Hepatocyte (in vitro differentiated cells): ENCODE measurements at regions not wholly inside any gene's neighbourhood (a gene's known extent, or its start where the extent isn't known, plus 50 kb on each side); places are given as distances from the start of the nearest gene placed in this dataset.

ENCODE experiments used
- DNase-seq: peaks from one replicate; pipeline ENCODE4 v3.0.0-alpha.2; 2016; ENCODE audit warnings: low spot score
- H2AFZ ChIP-seq: fragments of 200-600 bp; sonication (generic); 2 replicates; pipeline ENCODE4 v1.6.0; 2016; ENCODE audit warnings: antibody characterized with exemption, mild to moderate bottlenecking
- H3K27ac ChIP-seq: fragments of 200-600 bp; sonication (generic); 2 replicates; pipeline ENCODE4 v1.5.1; 2016; ENCODE audit warnings: mild to moderate bottlenecking
- H3K27me3 ChIP-seq: fragments of 200-600 bp; sonication (generic); 2 replicates; pipeline ENCODE4 v1.6.1; 2016
- H3K36me3 ChIP-seq: fragments of 200-600 bp; sonication (generic); replicated peaks from 2 replicates; pipeline ENCODE4 v1.5.1; 2016; ENCODE audit warnings: low read depth; ENCODE audit not compliant: insufficient read depth
- H3K4me1 ChIP-seq: fragments of 200-600 bp; sonication (generic); 2 replicates; pipeline ENCODE4 v1.5.1; 2016; ENCODE audit warnings: mild to moderate bottlenecking, moderate library complexity; ENCODE audit not compliant: insufficient read depth
- H3K4me2 ChIP-seq: fragments of 200-600 bp; sonication (generic); 2 replicates; pipeline ENCODE4 v1.6.0; 2016
- H3K4me3 ChIP-seq: fragments of 200-600 bp; sonication (generic); 2 replicates; pipeline ENCODE4 v1.5.1; 2016; ENCODE audit warnings: mild to moderate bottlenecking
- H3K79me2 ChIP-seq: fragments of 200-600 bp; sonication (generic); 2 replicates; pipeline ENCODE4 v1.6.0; 2017; ENCODE audit warnings: mild to moderate bottlenecking
- H3K9me2 ChIP-seq: fragments of 200-600 bp; sonication (generic); replicated peaks from 2 replicates; pipeline ENCODE4 v1.6.0; 2017; ENCODE audit warnings: mild to moderate bottlenecking; ENCODE audit not compliant: insufficient read depth
- H3K9me3 ChIP-seq: fragments of 200-600 bp; sonication (generic); 2 replicates; pipeline ENCODE4 v1.5.1; 2016; ENCODE audit warnings: low read depth, mild to moderate bottlenecking
- H4K20me1 ChIP-seq: fragments of 200-600 bp; sonication (generic); 2 replicates; pipeline ENCODE4 v1.6.0; 2016; ENCODE audit warnings: mild to moderate bottlenecking; ENCODE audit not compliant: insufficient read depth, poor library complexity, severe bottlenecking
- EZH2 ChIP-seq: fragments of 200-600 bp; sonication (generic); IDR thresholded peaks from 2 replicates; pipeline ENCODE4 v1.6.1; 2016; ENCODE audit warnings: antibody characterized with exemption, mild to moderate bottlenecking, borderline replicate concordance
- EZH2phosphoT487 ChIP-seq: fragments of 200-600 bp; sonication (generic); IDR thresholded peaks from one replicate; pipeline ENCODE4 v1.6.1; 2018; ENCODE audit warnings: antibody characterized with exemption, mild to moderate bottlenecking, low read depth, moderate library complexity; ENCODE audit not compliant: unreplicated experiment, severe bottlenecking
- WGBS: methylation state at CpG from one replicate; pipeline ENCODE4 v1.1.6; 2016; ENCODE audit warnings: low lambda C conversion rate; ENCODE audit errors: missing lambda C conversion rate; 5-methylcytosine and 5-hydroxymethylcytosine counted together
- TF ChIP-seq, protein P1 (sequence below): fragments of 200-600 bp; sonication (generic); IDR thresholded peaks from 2 replicates; pipeline ENCODE4 v1.5.1; 2016; ENCODE audit warnings: antibody characterized with exemption, mild to moderate bottlenecking; ENCODE audit not compliant: poor library complexity

DNA sequence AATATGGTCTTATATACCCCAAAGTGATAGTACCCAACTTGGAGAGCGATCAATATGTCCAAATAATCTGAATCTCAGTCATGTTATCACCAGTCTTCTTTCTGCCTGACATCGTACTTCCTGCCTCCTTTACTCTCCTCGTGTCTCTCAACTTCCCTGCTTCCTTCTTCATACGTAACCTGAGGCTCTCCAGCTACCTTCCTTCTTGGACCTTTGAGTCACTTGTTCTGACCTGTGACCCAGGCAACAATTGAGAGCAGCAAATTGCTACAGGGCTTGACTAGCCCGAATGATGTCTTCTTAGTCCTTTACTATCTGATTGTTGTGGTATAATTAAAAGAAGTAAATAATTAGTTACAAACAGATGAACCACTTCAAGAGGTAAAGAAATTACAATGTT lies 145.9 kb upstream of the MBNL1 start:
- H3K4me2 ChIP-seq: no peak overlapping the region
- no peaks in the 10 kb centered on the region for H4K20me1 ChIP-seq
- 71% methylated on average over 5 of the region's 5 CpGs for WGBS
- no peaks in the 10 kb centered on the region for H3K36me3 ChIP-seq
- H3K27ac ChIP-seq: no peak overlapping the region
- no peak overlapping the region for H2AFZ ChIP-seq
- H3K4me1 ChIP-seq: no peaks in the 10 kb centered on the region
- DNase-seq: no peak
- no peak overlapping the region for H3K4me3 ChIP-seq
- no peaks in the 10 kb centered on the region for H3K27me3 ChIP-seq
- no peaks in the 10 kb centered on the region for H3K9me2 ChIP-seq
- H3K9me3 ChIP-seq: no peaks in the 10 kb centered on the region
- TF ChIP-seq EZH2phosphoT487: no peak
- TF ChIP-seq EZH2: no peak
- TF ChIP-seq, protein P1, sequence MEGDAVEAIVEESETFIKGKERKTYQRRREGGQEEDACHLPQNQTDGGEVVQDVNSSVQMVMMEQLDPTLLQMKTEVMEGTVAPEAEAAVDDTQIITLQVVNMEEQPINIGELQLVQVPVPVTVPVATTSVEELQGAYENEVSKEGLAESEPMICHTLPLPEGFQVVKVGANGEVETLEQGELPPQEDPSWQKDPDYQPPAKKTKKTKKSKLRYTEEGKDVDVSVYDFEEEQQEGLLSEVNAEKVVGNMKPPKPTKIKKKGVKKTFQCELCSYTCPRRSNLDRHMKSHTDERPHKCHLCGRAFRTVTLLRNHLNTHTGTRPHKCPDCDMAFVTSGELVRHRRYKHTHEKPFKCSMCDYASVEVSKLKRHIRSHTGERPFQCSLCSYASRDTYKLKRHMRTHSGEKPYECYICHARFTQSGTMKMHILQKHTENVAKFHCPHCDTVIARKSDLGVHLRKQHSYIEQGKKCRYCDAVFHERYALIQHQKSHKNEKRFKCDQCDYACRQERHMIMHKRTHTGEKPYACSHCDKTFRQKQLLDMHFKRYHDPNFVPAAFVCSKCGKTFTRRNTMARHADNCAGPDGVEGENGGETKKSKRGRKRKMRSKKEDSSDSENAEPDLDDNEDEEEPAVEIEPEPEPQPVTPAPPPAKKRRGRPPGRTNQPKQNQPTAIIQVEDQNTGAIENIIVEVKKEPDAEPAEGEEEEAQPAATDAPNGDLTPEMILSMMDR: no peak
- H3K79me2 ChIP-seq: no peaks in the 10 kb centered on the region

DNA sequence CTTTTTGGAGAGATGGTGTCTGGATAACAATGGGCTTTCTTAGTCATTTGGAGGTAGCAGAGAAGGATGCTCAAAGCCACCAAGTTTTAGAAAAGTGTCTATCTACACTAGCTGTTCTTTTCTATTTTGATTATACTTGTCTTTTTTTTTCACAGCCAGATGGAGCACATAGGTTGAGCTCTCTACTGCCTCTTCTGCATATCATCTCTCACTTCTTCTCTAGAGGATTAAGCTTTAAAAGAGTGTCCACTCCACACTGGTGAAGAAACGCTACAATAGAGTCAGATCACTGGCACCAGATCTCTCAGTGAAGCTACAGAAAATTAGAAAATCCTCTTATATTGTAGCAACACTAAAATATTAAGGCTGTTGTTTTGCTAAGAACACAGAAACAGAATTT lies 145.3 kb upstream of the MBNL1 start:
- Histone ChIP-seq H3K9me2 (no peaks in the 10 kb centered on the region), H3K4me1 (no peaks in the 10 kb centered on the region), H4K20me1 (no peaks in the 10 kb centered on the region), H3K9me3 (no peaks in the 10 kb centered on the region), H3K27me3 (no peaks in the 10 kb centered on the region), H3K36me3 (no peaks in the 10 kb centered on the region), H2AFZ (no peak overlapping the region), H3K27ac (no peak overlapping the region), H3K4me3 (no peak overlapping the region), H3K4me2 (no peak overlapping the region), H3K79me2 (no peaks in the 10 kb centered on the region)
- 89% methylated on average over 1 of the region's 1 CpG for WGBS
- TF ChIP-seq, protein P1: no peak
- TF ChIP-seq EZH2phosphoT487 (no peak), EZH2 (no peak)
- DNase-seq: no peak

DNA sequence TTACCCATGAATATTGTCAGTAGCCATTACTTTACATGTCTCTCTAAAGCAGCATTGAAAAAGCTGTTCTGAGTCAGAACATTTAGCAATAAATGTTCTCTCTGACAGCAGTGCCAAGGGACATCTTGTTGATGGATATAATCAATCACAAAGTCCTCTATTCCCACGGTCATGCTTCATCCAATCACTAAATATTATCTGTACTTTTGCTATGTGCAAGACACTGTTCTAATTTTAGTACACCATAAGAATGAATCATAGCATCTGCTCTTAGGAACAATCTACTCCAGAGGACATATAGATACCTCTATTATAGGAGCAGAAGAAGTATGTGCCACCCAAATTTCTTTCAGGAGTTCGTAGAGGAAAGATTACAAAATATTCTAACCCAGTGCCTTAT lies 142.5 kb upstream of the MBNL1 start:
- Histone ChIP-seq H3K4me3 (no peak overlapping the region), H3K4me1 (no peaks in the 10 kb centered on the region), H2AFZ (no peak overlapping the region), H3K4me2 (no peak overlapping the region), H3K9me2 (no peaks in the 10 kb centered on the region), H3K79me2 (no peaks in the 10 kb centered on the region), H3K27ac (no peak overlapping the region), H4K20me1 (no peaks in the 10 kb centered on the region), H3K36me3 (no peaks in the 10 kb centered on the region), H3K9me3 (no peaks in the 10 kb centered on the region), H3K27me3 (no peaks in the 10 kb centered on the region)
- DNase-seq: no peak
- TF ChIP-seq EZH2phosphoT487 (no peak), EZH2 (no peak)
- TF ChIP-seq, protein P1: no peak
- 84% methylated on average over 2 of the region's 2 CpGs for WGBS

DNA sequence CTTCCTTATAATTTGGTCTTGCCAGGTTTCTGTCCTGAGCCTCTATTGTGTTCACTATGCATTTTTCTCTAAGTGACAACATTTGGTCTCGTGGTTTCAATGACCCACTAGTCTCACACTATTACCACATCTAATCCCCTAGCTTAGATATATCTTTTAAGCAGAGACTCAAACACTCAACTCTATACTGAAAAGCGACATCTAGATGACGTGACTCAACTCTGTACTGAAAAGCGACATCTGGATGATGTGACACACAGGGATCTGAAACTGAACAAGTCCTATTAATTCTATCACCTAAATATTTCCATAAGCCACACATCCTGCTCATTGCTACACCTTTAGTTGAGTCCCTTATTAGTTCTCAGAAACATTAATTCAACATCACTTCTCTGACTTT lies 141.7 kb upstream of the MBNL1 start:
- WGBS: 75% methylated on average over 4 of the region's 4 CpGs
- Histone ChIP-seq H4K20me1 (no peaks in the 10 kb centered on the region), H2AFZ (no peak overlapping the region), H3K9me3 (no peaks in the 10 kb centered on the region), H3K4me3 (no peak overlapping the region), H3K9me2 (no peaks in the 10 kb centered on the region), H3K27me3 (no peaks in the 10 kb centered on the region), H3K79me2 (no peaks in the 10 kb centered on the region), H3K4me2 (no peak overlapping the region), H3K4me1 (no peaks in the 10 kb centered on the region), H3K36me3 (no peaks in the 10 kb centered on the region), H3K27ac (no peak overlapping the region)
- DNase-seq: no peak
- TF ChIP-seq EZH2 (no peak), EZH2phosphoT487 (no peak)
- TF ChIP-seq, protein P1: no peak
